Activated CD4-positive, alpha-beta memory T cell treated with anti-CD3 and anti-CD28 coated beads for 36 hours (primary cell): ENCODE measurements at regions not wholly inside any gene's neighbourhood (a gene's known extent, or its start where the extent isn't known, plus 50 kb on each side); places are given as distances from the start of the nearest gene placed in this dataset.
A peak's percentile ranks its signal among the peaks of the same experiment; 100 is the strongest.

Experiments
- CTCF ChIA-PET: fragments of 350-600 bp; sonication (Branson Sonifier 250); formaldehyde crosslinking; loops from one replicate; lab custom pipeline; 2021; ENCODE audit warnings: antibody characterized with exemption, inconsistent platforms; lab: Charles Lee
- POLR2A ChIA-PET: fragments of 350-600 bp; sonication (Branson Sonifier 250); formaldehyde crosslinking; loops from one replicate; lab custom pipeline; 2021; ENCODE audit warnings: antibody characterized with exemption; lab: Charles Lee
- DNase-seq: peaks from one replicate; pipeline ENCODE4 v3.0.0-alpha.2; 2020
- H3K27ac Mint-ChIP-seq: one replicate; pipeline ENCODE4 v1.8.0; 2021; ENCODE audit warnings: mixed read lengths
- H3K27me3 Mint-ChIP-seq: one replicate; pipeline ENCODE4 v1.8.0; 2021; ENCODE audit warnings: mixed read lengths
- H3K36me3 Mint-ChIP-seq: one replicate; pipeline ENCODE4 v1.8.0; 2021; ENCODE audit warnings: mixed read lengths
- H3K4me1 Mint-ChIP-seq: one replicate; pipeline ENCODE4 v1.8.0; 2021; ENCODE audit warnings: low read depth, mixed read lengths
- H3K4me3 Mint-ChIP-seq: one replicate; pipeline ENCODE4 v1.8.0; 2021; ENCODE audit warnings: mild to moderate bottlenecking, mixed read lengths
- H3K9me3 Mint-ChIP-seq: one replicate; pipeline ENCODE4 v1.8.0; 2021; ENCODE audit warnings: mixed read lengths
- intact Hi-C: fragments of 100-400 bp; cut with micrococcal nuclease; formaldehyde crosslinking; loops from one replicate; pipeline ENCODE4 v1.15.1; 2023

DNA sequence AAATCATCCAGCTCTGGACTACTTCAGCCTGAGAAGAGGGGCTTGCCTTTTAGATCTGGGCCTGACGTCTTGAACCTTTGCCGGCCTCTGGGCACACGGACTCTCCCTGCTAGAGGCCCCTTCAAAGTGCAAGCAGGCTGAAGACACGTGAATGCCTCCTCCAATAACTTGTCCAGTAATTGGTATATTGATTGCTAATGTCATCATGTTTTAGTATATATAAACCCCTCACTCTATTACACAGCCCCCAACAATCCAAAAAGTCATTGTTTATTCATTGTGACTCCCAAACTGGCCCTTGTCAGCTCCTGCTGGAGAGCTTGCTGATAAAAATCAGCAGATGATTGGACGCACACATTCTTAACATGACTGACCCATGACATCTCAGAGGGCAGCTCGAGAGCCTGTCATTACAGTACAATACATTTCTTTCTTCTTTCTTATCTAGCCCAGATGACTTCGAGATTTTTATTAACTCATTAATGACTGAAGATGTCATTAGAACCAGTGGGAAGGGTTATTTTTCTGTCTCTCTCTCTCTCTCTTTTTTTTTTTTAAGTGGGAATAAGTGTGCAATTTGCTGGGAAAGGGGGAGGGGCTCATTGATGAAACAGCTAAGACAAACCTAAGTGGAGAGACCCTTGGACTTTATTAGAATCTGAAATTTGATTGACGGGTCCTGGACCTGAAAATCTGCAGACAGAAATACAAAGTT lies 65.5 kb upstream of the NR2F2 start:
- DNase-seq, result no peak
- ChIA-PET CTCF (no interaction called here), POLR2A (no interaction called here)
- Mint-ChIP-seq H3K36me3 (no peaks in the 10 kb centered on the region), H3K9me3 (no peaks in the 10 kb centered on the region), H3K4me1 (no peaks in the 10 kb centered on the region), H3K4me3 (no peak overlapping the region), H3K27ac (no peak overlapping the region), H3K27me3 (peaks cover 5% of the 10 kb centered on the region)
- intact Hi-C loops, result no loop called here

DNA sequence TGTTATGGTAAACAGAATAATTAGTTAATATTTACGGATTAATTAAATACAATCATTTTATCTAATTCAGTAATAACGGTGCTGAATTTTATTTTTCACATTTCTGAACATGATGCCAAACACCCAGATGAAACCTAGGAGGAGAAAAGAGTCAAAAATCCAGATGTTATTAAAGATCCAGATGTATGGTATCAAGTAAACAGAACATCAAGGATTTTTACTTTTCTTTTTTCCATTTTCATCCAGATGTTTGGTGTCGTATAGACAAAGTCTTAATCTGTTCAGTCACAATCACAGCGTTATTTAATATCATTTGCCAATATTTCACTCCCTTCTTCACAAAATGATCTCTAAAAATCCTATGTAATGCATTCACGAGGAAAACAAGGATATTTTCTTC lies 64.0 kb upstream of the NR2F2 start:
- Mint-ChIP-seq H3K4me1 (no peaks in the 10 kb centered on the region), H3K4me3 (no peak overlapping the region), H3K27ac (no peak overlapping the region), H3K9me3 (no peaks in the 10 kb centered on the region), H3K27me3 (peaks cover 5% of the 10 kb centered on the region), H3K36me3 (no peaks in the 10 kb centered on the region)
- DNase-seq, result no peak
- POLR2A ChIA-PET, result no interaction called here
- intact Hi-C loops, result no loop called here
- CTCF ChIA-PET, result no interaction called here

DNA sequence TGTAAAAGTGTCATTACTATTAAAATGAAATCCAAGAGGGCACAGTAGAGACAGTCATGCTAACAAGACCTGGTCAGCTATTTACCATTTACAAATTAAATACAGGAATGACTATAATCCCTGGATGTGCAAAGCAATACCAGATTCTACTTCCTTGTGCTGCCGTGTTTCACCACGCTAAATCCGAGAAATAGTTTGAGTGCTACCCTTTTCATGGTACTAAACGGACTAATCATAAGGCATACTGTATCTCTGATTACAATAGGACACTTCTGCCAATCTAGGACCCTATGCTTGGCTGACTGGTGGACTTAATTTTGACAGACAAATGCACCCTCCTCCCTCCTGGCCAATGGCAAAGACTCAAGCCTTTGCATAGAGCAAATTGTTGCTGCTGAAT lies 63.0 kb upstream of the NR2F2 start:
- no peak overlapping the region for H3K4me3 Mint-ChIP-seq
- H3K9me3 Mint-ChIP-seq, result no peaks in the 10 kb centered on the region

GRCh38 chr15:96268442-96269204 lies 61.9 kb upstream of the NR2F2 start:
- Mint-ChIP-seq H3K36me3 (no peaks in the 10 kb centered on the region), H3K4me3 (no peak overlapping the region), H3K4me1 (no peaks in the 10 kb centered on the region), H3K27me3 (peaks cover 5% of the 10 kb centered on the region), H3K27ac (no peak overlapping the region), H3K9me3 (no peaks in the 10 kb centered on the region)
- ChIA-PET POLR2A (no interaction called here), CTCF (no interaction called here)
- DNase-seq, result no peak
- intact Hi-C loops, result no loop called here

More for the DNA sequence above, 63.0 kb upstream of the NR2F2 start:
- Mint-ChIP-seq H3K4me1 (no peaks in the 10 kb centered on the region), H3K36me3 (no peaks in the 10 kb centered on the region), H3K27me3 (peaks cover 5% of the 10 kb centered on the region), H3K27ac (no peak overlapping the region)
- no peak for DNase-seq
- CTCF ChIA-PET, result no interaction called here
- intact Hi-C loops, result no loop called here
- POLR2A ChIA-PET, result no interaction called here

- POLR2A ChIA-PET, result no interaction called here
- no peak for DNase-seq
- intact Hi-C loops, result no loop called here
- H3K27me3 Mint-ChIP-seq, result peaks cover 2% of the 10 kb centered on the region
- no peaks in the 10 kb centered on the region for H3K36me3 Mint-ChIP-seq
- H3K4me3 Mint-ChIP-seq, result no peak overlapping the region
- CTCF ChIA-PET, result no interaction called here
- H3K27ac Mint-ChIP-seq, result no peak overlapping the region
- H3K9me3 Mint-ChIP-seq, result no peaks in the 10 kb centered on the region
- H3K4me1 Mint-ChIP-seq, result no peaks in the 10 kb centered on the region
Measured at GRCh38 chr15:96270581-96271172, 59.8 kb upstream of the NR2F2 start.

DNA sequence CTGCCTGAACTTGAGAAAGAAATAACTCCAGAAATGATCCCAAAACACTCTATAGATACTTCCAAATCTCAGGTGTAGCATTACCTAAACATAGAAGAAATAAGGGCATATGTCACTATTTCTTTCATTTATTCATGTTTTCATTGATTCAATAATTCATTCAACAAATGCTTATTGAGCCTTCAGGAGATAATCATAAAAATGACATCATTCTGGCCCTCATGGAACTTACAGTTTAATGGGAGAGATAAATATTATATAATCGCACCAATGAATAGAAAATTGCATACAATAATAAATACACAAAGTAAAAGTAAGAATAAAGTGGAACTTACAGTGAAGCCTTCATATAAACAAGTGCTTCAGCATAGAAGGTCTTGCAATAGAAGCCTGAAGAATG lies 58.1 kb upstream of the NR2F2 start:
- no peak overlapping the region for H3K27ac Mint-ChIP-seq
- intact Hi-C loops, result no loop called here
- H3K36me3 Mint-ChIP-seq, result no peaks in the 10 kb centered on the region
- H3K27me3 Mint-ChIP-seq, result peaks cover 4% of the 10 kb centered on the region
- H3K4me1 Mint-ChIP-seq, result no peaks in the 10 kb centered on the region
- no peak for DNase-seq
- ChIA-PET POLR2A (no interaction called here), CTCF (no interaction called here)
- no peak overlapping the region for H3K4me3 Mint-ChIP-seq
- no peaks in the 10 kb centered on the region for H3K9me3 Mint-ChIP-seq

GRCh38 chr15:96273317-96274086 lies 57.0 kb upstream of the NR2F2 start:
- Mint-ChIP-seq H3K9me3 (no peaks in the 10 kb centered on the region), H3K27ac (no peak overlapping the region), H3K4me1 (no peaks in the 10 kb centered on the region), H3K4me3 (no peak overlapping the region), H3K36me3 (no peaks in the 10 kb centered on the region), H3K27me3 (peaks cover 3% of the 10 kb centered on the region)
- peak; percentile 25 for DNase-seq
- intact Hi-C loops, result no loop called here
- CTCF ChIA-PET, result no interaction called here
- POLR2A ChIA-PET, result no interaction called here

- ChIA-PET CTCF (no interaction called here), POLR2A (no interaction called here)
- Mint-ChIP-seq H3K27me3 (peaks cover 3% of the 10 kb centered on the region), H3K9me3 (no peaks in the 10 kb centered on the region), H3K4me1 (no peaks in the 10 kb centered on the region), H3K36me3 (no peaks in the 10 kb centered on the region), H3K4me3 (no peak overlapping the region), H3K27ac (no peak overlapping the region)
- intact Hi-C loops, result no loop called here
- no peak for DNase-seq
Measured at GRCh38 chr15:96274087-96274440, 56.4 kb upstream of the NR2F2 start.

DNA sequence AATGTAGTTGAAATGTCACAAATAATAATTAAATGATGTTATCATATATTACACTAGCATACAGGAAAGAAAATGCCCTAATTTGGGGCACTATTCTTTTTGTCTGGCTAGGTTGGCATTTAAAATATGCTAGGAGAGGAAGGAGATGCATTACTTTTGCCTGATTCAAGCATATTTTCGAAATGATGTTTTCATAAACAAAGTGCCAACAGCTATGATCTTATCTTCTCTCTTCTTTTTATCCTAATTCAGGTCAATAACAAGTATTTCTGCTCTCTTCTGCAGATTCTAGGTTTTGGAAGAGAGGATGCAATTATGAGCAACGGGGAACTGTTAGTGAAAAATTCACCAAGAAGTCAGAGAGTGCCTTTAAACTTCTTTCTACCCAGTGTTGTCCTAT lies 55.8 kb upstream of the NR2F2 start:
- DNase-seq, result no peak
- Mint-ChIP-seq H3K9me3 (no peaks in the 10 kb centered on the region), H3K27ac (no peak overlapping the region), H3K4me1 (no peaks in the 10 kb centered on the region), H3K36me3 (no peaks in the 10 kb centered on the region), H3K27me3 (peaks cover 3% of the 10 kb centered on the region), H3K4me3 (no peak overlapping the region)
- ChIA-PET CTCF (no interaction called here), POLR2A (no interaction called here)
- intact Hi-C loops, result no loop called here

DNA sequence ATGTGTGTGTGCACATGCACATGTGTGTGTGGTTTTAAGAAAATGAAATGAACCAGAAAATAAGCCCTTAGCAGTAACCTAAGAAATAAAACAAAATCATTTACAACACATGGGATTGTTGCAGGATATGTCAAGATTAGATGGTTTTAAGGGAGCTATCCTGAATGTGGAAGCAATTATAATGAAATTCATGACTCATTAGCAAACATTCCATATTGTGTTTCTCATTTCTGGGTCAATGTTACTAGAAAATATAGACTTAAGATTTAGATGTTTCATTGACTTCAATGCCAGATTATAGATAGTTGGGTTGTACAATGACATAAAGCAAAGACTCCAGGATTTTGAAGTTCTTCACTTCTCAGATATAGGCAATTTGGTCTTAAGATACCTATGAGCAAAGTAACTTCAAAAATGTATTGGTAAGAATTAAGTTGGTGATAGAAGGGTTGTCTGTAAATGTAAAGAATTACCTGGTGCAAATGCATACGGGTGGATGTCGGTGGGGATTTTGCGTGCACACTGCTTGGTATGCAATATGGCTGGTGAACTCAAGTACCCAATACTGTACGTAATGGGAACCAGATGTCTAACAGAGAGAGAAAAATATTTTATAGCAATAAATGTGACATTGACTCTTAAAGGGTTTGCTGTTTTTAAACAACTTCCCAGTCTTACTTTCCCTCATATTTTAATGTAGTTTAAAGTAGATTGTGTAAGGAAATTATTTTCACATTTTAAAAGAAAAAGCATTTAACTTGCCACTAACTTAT lies 53.9 kb upstream of the NR2F2 start:
- intact Hi-C loops, result no loop called here
- no peak overlapping the region for H3K4me3 Mint-ChIP-seq
- H3K4me1 Mint-ChIP-seq, result no peaks in the 10 kb centered on the region
- H3K36me3 Mint-ChIP-seq, result no peaks in the 10 kb centered on the region
- CTCF ChIA-PET, result no interaction called here
- H3K27me3 Mint-ChIP-seq, result peaks cover 3% of the 10 kb centered on the region
- H3K9me3 Mint-ChIP-seq, result peaks cover 3% of the 10 kb centered on the region
- DNase-seq, result no peak
- H3K27ac Mint-ChIP-seq, result no peak overlapping the region
- POLR2A ChIA-PET, result no interaction called here
